ENCODE measurements at regions not wholly inside any gene's neighbourhood (a gene's known extent, or its start where the extent isn't known, plus 50 kb on each side); places are given as distances from the start of the nearest gene placed in this dataset.

- TF ChIP-seq NFRKB (IDR thresholded peaks at IDR 0.05) (no peak), LEF1 (IDR thresholded peaks at IDR 0.05; ENCODE audit: borderline replicate concordance) (no peak), ELF4 (IDR thresholded peaks at IDR 0.05) (no peak)
Observed at GRCh38 chr4:187739771-187740170, 255.8 kb upstream of the ZFP42 start.
